ENCODE measurements at regions not wholly inside any gene's neighbourhood (a gene's known extent, or its start where the extent isn't known, plus 50 kb on each side); places are given as distances from the start of the nearest gene placed in this dataset.

DNA sequence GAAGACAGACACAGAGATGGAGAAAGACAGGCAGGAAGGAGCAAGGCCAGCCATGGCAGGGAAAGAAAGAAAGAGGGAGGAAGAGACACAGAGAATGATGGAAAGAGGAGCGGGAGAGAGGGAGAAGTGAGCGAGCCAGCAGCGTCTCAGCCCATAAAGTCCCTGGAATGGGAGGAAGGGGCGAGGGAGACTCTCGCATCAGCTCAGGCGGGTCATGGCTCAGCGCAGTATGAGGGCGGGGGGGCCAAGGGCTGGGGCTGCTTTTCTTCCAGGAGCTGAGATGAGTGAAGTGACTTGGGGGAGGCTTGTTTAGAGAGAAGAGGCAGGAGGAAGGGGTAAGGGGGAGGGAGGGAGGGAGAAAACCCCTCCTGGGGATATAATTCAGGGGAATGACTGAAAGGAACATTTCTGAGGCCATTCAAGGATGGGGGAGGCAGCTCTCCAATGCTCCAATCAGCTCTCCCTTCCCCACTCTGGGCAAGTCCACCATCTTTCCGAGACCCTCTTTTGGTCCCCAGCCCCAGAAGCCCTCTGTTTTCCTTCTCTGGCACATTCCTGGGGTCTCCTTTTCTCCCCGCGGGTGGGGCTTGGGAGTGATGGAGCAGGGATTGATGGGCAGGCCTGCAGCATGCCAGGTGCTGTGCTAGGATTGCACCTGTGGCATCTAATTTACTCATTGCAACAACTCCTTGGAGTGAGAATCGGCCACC is 87.9 kb downstream of the HIF1AN start:
- Histone ChIP-seq H3K4me3 (ENCODE audit: low read length) (no peak overlapping the region), H3K27ac (ENCODE audit: low read length) (no peak overlapping the region), H3K9me3 (ENCODE audit: control insufficient read depth, insufficient read depth, low read length) (no peaks in the 10 kb centered on the region), H3K36me3 (ENCODE audit: control insufficient read depth, insufficient read depth, low read length) (no peaks in the 10 kb centered on the region), H3K4me1 (ENCODE audit: control insufficient read depth, insufficient read depth, low read length) (no peaks in the 10 kb centered on the region), H3K27me3 (ENCODE audit: control insufficient read depth, insufficient read depth, low read length) (peaks cover 7% of the 10 kb centered on the region)
- intact Hi-C loops (cut with micrococcal nuclease): no loop called here
- no peaks in the 10 kb centered on the region for H3K4me1 Mint-ChIP-seq
- no peak overlapping the region for H3K4me3 Mint-ChIP-seq
- no peaks in the 10 kb centered on the region for H3K9me3 Mint-ChIP-seq
- TF ChIP-seq, protein P1, sequence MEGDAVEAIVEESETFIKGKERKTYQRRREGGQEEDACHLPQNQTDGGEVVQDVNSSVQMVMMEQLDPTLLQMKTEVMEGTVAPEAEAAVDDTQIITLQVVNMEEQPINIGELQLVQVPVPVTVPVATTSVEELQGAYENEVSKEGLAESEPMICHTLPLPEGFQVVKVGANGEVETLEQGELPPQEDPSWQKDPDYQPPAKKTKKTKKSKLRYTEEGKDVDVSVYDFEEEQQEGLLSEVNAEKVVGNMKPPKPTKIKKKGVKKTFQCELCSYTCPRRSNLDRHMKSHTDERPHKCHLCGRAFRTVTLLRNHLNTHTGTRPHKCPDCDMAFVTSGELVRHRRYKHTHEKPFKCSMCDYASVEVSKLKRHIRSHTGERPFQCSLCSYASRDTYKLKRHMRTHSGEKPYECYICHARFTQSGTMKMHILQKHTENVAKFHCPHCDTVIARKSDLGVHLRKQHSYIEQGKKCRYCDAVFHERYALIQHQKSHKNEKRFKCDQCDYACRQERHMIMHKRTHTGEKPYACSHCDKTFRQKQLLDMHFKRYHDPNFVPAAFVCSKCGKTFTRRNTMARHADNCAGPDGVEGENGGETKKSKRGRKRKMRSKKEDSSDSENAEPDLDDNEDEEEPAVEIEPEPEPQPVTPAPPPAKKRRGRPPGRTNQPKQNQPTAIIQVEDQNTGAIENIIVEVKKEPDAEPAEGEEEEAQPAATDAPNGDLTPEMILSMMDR (IDR thresholded peaks at IDR 0.05): no peak
- DNase-seq: no peak
- WGBS (ENCODE audit: insufficient coverage): 63% methylated on average over 10 of the region's 12 CpGs
- no peak for ATAC-seq
- peaks cover 46 to 77% of the 10 kb centered on the region in 2 donors for H3K27me3 Mint-ChIP-seq (ENCODE audit: low read depth in 2 of 2)
- H3K36me3 Mint-ChIP-seq: no peaks in the 10 kb centered on the region
- H3K27ac Mint-ChIP-seq: no peak overlapping the region

DNA sequence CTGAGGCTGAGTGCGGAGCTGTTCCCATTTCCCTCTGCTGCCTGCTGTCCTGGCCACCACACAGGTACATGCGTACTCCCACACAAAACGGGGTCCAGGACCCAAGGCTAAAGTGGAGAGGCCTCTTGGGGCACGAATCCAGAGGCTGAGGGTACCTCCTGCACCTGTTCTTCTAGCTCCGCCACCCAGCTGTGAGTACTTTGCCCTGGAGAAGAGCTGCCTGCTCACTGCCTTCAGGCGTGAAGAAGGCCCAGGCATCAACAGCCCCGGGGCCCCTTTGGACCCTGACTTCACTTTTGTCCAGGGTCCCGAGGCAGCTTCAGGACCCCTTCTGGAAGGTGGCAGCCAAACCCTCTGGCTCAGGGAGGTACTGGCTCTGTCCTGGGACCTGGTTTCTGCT is 88.6 kb downstream of the HIF1AN start:
- H3K4me1 ChIP-seq (ENCODE audit: control insufficient read depth, insufficient read depth, low read length): no peaks in the 10 kb centered on the region
- DNase-seq (no peak), ATAC-seq (no peak)
- Mint-ChIP-seq H3K9me3 (no peaks in the 10 kb centered on the region), H3K27ac (no peak overlapping the region), H3K36me3 (no peaks in the 10 kb centered on the region), H3K27me3 (ENCODE audit: low read depth in 2 of 2) (peaks cover 40 to 77% of the 10 kb centered on the region in 2 donors), H3K4me3 (no peak overlapping the region), H3K4me1 (no peaks in the 10 kb centered on the region)
- H3K9me3 ChIP-seq (ENCODE audit: control insufficient read depth, insufficient read depth, low read length): no peaks in the 10 kb centered on the region
- TF ChIP-seq, protein P1 (IDR thresholded peaks at IDR 0.05): no peak
- no peak overlapping the region for H3K27ac ChIP-seq (ENCODE audit: low read length)
- WGBS (ENCODE audit: insufficient coverage): 80% methylated on average over 8 of the region's 8 CpGs
- H3K27me3 ChIP-seq (ENCODE audit: control insufficient read depth, insufficient read depth, low read length): peaks cover 7% of the 10 kb centered on the region
- no peaks in the 10 kb centered on the region for H3K36me3 ChIP-seq (ENCODE audit: control insufficient read depth, insufficient read depth, low read length)
- H3K4me3 ChIP-seq (ENCODE audit: low read length): no peak overlapping the region
- intact Hi-C loops (cut with micrococcal nuclease): no loop called here

DNA sequence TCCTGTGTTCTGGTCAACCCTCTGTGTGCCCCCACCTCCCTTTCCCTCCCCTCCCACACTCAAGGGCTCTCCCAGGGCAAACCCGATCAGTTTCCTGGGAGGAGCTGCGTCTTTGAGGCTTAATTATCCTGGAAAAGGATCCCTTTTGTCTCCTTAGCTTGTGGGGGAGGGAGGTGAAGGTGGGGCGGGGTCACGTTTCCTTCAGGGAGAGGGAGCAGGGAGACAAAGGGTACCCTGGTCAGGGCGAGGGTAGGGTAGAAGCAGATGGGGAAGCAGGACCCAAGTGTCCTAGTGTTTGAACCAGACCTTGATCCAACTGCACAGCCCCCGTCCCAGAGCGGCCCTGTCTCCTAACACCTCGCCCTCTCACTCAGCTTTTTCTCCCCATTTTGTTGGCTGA is 90.1 kb downstream of the HIF1AN start:
- TF ChIP-seq, protein P1 (IDR thresholded peaks at IDR 0.05): no peak
- H3K9me3 ChIP-seq (ENCODE audit: control insufficient read depth, insufficient read depth, low read length): no peaks in the 10 kb centered on the region
- H3K27me3 ChIP-seq (ENCODE audit: control insufficient read depth, insufficient read depth, low read length): peaks cover 7% of the 10 kb centered on the region
- no peaks in the 10 kb centered on the region for H3K4me1 Mint-ChIP-seq
- ATAC-seq: no peak
- H3K4me3 ChIP-seq (ENCODE audit: low read length): no peak overlapping the region
- intact Hi-C loops (cut with micrococcal nuclease): no loop called here
- no peak overlapping the region for H3K27ac ChIP-seq (ENCODE audit: low read length)
- H3K4me3 Mint-ChIP-seq: no peak overlapping the region
- H3K9me3 Mint-ChIP-seq: no peaks in the 10 kb centered on the region
- no peaks in the 10 kb centered on the region for H3K4me1 ChIP-seq (ENCODE audit: control insufficient read depth, insufficient read depth, low read length)
- H3K36me3 Mint-ChIP-seq: no peaks in the 10 kb centered on the region
- no peaks in the 10 kb centered on the region for H3K36me3 ChIP-seq (ENCODE audit: control insufficient read depth, insufficient read depth, low read length)
- WGBS (ENCODE audit: insufficient coverage): 30% methylated on average over 8 of the region's 8 CpGs
- no peak overlapping the region for H3K27ac Mint-ChIP-seq
- H3K27me3 Mint-ChIP-seq (ENCODE audit: low read depth in 2 of 2): peaks cover 32 to 62% of the 10 kb centered on the region in 2 donors
- DNase-seq: no peak

DNA sequence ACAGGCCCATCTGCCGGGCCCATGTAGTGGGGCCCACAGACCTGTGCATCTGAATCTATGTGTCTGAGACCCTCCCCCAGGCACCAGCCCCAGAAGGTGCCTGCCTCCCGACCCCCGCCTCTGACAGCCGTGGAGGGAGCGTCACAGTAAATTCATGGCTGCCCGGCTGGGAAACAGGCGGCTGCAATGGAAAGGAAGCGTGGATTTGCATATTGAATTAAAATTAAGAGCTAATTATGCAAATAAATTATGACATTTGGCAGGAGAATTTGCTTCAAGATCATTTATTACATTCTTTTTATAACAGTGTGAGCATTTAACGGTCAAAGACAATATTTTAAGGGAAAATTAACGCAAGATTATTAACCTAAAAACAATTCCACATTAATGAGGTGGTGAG is 92.3 kb downstream of the HIF1AN start:
- 80% methylated on average over 8 of the region's 10 CpGs for WGBS (ENCODE audit: insufficient coverage)
- no peak for ATAC-seq
- peaks cover 10% of the 10 kb centered on the region for H3K27me3 ChIP-seq (ENCODE audit: control insufficient read depth, insufficient read depth, low read length)
- TF ChIP-seq, protein P1 (IDR thresholded peaks at IDR 0.05): no peak
- no peak overlapping the region for H3K27ac ChIP-seq (ENCODE audit: low read length)
- no peaks in the 10 kb centered on the region for H3K4me1 Mint-ChIP-seq
- peaks cover 25 to 46% of the 10 kb centered on the region in 2 donors for H3K27me3 Mint-ChIP-seq (ENCODE audit: low read depth in 2 of 2)
- no peaks in the 10 kb centered on the region for H3K9me3 ChIP-seq (ENCODE audit: control insufficient read depth, insufficient read depth, low read length)
- no peaks in the 10 kb centered on the region for H3K4me1 ChIP-seq (ENCODE audit: control insufficient read depth, insufficient read depth, low read length)
- H3K9me3 Mint-ChIP-seq: no peaks in the 10 kb centered on the region
- H3K27ac Mint-ChIP-seq: no peak overlapping the region
- H3K4me3 Mint-ChIP-seq: no peak overlapping the region
- no peaks in the 10 kb centered on the region for H3K36me3 Mint-ChIP-seq
- DNase-seq: no peak
- no peaks in the 10 kb centered on the region for H3K36me3 ChIP-seq (ENCODE audit: control insufficient read depth, insufficient read depth, low read length)
- no peak overlapping the region for H3K4me3 ChIP-seq (ENCODE audit: low read length)
- intact Hi-C loops (cut with micrococcal nuclease): no loop called here
